HG03196 (cell line): ENCODE measurements at regions not wholly inside any gene's neighbourhood (a gene's known extent, or its start where the extent isn't known, plus 50 kb on each side); places are given as distances from the start of the nearest gene placed in this dataset.
A peak's percentile ranks its signal among the peaks of the same experiment; 100 is the strongest.

Experiments
- ATAC-seq: cut with Tn5 transposase; IDR thresholded peaks from one replicate; pipeline ENCODE4 v1.9.1; 2021; ENCODE audit not compliant: unreplicated experiment

GRCh38 chr18:72194072-72194471 is 350.1 kb downstream of the CBLN2 start:
- ATAC-seq, result no peak

DNA sequence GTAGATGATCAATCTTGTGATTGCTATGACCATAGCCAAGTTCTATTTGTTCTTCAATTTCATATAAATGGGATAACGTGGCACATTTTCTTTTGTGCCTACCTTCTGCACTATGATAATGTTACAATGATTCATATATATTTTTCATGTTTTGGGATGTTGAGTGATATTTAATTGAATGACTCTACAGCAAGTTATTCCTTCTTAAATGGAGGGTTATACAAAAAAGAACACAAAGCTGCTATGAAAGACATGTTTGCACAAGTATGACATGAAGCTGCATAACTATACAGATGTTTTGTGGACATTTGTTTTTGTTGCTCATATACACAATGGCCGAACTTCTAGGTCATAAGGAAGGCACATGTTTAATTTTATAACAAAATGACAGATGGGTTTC is 356.2 kb downstream of the CBLN2 start:
- ATAC-seq, result no peak

- peak; percentile 70 for ATAC-seq
These were observed 362.8 kb downstream of the CBLN2 start for GRCh38 chr18:72181241-72181764.

- ATAC-seq, result peak; percentile 22
These were observed 363.5 kb downstream of the CBLN2 start for GRCh38 chr18:72180689-72181088.

GRCh38 chr18:72174972-72175649 is 369.0 kb downstream of the CBLN2 start:
- no peak for ATAC-seq

- ATAC-seq, result no peak
These were observed 372.5 kb downstream of the CBLN2 start for GRCh38 chr18:72171596-72171995.

- ATAC-seq, result no peak
These were observed 382.5 kb downstream of the CBLN2 start for GRCh38 chr18:72161691-72162090.

DNA sequence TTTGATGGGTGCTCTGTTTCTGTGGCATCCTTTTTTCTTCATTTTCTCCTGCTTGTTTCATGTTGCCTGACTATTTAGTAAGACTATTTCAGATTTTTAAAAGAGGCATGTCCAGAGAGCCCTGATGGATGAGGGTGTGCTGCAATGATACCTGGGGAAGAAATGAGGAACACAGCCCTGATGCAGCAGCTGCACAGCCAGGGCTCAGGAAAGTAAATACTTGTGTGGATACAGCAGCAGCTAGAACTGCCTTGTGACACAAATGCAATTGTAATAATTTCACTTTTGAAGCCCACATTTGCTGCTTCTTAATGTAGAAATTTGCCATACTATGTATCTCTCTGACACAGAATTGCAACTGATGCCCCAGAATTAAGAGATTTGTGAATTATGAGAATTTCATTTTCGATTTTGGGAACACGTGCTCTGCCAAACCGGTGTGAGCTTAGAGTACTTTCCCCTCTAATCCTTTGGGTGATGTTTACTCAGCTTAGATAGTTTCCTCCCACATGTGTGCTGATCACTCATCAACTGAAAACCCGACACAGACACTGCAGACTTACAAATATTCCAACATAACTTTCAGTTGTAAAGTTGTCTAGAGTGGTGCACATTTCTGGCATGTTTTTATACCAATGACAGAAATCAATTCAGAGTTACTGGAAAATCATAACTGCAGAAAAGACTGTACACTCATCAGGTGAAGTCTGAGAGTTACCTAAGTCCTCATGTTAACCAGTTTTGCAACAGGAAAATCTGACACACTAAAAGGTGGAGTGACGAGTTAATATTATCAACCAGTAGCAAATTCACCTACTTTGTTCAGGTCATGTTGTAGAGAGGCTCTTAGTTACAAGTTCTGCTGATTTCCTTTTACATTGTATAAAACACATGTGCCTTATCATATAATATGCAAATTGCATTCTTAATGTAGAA is 383.4 kb downstream of the CBLN2 start:
- ATAC-seq, result peak; percentile 89

DNA sequence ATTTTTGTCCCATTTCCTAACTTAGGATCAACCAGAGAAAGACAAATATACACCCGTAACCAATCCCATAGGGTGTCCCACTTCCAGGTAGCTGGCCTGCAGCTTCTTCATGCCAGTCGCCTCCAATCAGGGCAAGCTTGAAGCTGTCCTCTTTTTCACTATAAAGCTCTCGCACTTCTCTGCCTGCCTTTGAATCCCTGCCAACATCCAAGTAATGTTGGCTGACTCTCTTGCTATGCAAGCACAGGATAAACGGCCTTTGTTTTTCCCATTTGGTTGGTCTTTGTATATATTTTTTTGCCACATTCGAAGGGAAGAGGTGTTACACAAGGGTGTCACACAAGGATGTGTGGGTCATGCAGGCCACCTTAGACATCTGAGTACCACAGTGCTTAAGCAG is 388.8 kb downstream of the CBLN2 start:
- no peak for ATAC-seq

DNA sequence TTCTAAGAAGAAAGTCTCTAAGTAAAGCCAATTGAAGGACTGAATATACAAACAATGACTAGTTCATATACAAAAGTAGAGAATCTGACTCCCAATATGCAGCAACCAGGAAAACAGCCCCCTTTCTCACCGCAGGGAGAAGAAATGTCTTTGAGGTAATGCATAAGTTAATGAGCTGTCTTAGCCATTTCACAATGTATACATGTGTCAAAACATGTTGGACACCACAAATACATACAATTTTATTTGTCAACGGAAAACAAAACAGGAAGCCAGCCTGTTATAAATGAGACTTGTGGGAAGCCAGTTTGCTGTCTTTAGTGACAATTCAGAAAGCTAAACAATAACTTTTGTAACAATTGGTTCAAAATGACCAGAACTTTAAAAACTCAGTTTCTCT is 389.2 kb downstream of the CBLN2 start:
- ATAC-seq, result no peak

- no peak for ATAC-seq
These were observed 391.2 kb downstream of the CBLN2 start for GRCh38 chr18:72152935-72153334.

DNA sequence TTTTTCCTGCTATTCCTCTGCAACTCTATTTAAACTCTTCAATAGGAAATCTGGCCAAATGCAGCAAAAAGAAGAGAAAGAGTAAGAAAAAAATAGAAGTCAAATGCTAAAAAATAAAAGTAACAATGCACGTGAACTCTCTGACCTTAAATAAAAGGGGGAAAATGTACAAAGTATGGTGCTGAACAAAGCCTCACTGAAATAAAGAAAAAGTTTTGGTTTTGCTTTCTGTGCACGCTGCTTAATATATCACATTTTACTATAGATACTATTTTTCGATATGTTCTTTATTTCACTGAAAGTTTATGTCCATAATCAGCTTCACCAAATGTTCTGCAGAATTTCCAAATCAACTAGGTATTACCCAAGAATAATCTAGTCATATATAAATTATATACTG is 396.3 kb downstream of the CBLN2 start:
- no peak for ATAC-seq

- no peak for ATAC-seq
These were observed 404.1 kb downstream of the CBLN2 start for GRCh38 chr18:72140007-72140406.

GRCh38 chr18:72128649-72129048 is 415.5 kb downstream of the CBLN2 start:
- no peak for ATAC-seq

DNA sequence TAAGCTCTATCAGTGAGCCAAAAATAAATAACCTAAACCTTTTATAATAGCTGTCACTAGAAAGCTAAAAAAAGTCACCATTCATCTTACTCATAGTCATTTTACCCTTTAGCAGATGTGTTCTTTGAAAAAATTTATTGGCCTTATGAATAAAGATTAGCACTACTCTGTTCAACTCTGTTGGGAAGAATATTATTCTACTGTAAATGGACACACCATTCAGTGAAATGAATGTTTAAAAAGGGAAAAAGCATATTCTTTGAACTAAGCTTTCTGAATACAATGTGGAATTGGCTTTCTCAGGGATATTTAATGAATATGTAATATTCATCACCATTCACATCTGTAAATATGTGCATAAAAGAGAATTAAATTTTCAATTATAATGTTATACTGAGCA is 422.0 kb downstream of the CBLN2 start:
- no peak for ATAC-seq

DNA sequence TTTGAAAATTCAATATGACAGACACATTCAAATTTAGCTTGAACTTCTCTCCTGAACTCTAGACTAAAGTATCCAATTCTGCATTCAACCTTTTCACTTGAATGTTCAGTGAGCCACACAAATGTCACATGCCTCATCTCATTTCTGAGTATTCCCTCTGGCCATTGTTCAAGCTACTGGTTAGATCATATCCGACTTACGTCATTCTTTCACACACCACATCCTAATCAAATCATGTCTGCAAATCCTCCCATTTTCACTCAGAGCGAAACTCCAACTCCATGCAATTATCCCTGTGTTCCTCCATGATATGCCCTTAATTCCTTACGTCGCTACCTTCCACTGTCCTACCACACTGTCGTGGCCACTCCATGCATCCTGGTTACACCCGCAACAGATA is 425.1 kb downstream of the CBLN2 start:
- no peak for ATAC-seq

- ATAC-seq, result no peak
These were observed 429.1 kb downstream of the CBLN2 start for GRCh38 chr18:72114801-72115594.

DNA sequence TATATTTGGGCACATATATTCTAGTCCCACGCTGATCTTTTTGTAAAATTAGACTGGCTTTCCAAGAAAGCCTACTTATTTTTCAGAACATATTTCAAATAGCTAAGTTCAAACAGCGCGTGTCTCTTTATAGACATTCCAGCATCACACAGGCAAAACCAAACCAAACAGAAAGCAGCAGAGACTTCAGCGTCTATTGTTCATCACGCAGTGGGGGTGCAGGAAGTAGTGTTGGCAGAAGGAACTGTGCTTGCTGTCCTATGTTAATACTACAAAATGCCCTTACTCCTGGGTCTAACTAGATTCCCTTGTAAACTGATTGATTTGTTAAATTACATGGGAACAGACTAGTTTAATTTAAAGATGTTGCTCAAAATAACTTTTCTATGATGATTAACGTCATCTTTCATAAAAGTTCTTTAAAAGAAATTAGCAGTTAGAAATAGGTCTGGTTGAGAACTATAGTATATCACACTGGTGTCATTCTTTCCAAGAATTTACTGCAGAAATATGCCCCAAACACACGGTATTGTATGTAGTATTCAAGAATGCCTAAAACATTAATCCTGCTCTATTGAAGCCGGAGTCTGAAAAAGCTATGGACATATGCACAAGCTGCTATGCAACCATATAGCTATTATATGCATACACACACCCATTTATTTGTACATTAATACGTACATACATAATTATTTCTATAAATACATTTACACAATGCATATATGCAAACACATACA is 436.3 kb downstream of the CBLN2 start:
- ATAC-seq, result no peak

DNA sequence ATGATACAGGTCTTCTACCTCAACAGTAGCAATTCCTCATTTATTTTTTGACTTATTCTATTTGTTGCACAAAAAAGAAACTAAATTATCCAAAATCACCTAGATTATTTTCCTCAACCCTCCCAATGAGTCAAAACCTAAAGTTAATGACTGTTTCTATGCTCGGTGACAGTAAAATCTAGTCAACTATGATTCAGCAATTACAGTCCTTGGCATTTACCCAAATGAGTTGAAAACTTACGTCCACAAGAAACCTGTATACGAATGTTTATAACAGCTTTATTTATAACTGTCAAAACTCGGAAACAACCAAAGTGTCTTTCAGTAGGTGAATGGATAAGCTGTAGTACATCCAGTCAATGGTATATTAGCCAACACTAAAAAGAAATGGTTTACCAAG is 439.3 kb downstream of the CBLN2 start:
- ATAC-seq, result no peak

DNA sequence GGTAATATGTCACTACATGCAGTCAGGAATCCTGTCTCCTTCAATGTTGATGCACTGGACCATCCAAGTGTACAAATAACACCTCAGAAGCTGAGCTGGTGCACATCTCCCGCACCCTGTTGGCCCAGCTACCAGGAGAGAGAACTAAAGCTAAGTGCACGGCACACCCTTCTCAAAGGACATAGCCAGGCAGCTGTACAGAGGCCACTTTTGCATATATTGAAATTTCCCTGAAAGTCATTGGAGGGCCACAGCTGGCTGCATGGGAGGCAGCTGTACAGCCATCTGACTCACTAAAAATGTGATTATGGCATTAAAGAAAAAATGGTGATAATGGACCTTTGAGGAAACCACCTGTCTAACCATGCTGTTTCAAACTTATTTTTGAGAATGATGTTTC is 441.7 kb downstream of the CBLN2 start:
- ATAC-seq, result no peak
